ENCODE measurements at regions not wholly inside any gene's neighbourhood (a gene's known extent, or its start where the extent isn't known, plus 50 kb on each side); places are given as distances from the start of the nearest gene placed in this dataset.

DNA sequence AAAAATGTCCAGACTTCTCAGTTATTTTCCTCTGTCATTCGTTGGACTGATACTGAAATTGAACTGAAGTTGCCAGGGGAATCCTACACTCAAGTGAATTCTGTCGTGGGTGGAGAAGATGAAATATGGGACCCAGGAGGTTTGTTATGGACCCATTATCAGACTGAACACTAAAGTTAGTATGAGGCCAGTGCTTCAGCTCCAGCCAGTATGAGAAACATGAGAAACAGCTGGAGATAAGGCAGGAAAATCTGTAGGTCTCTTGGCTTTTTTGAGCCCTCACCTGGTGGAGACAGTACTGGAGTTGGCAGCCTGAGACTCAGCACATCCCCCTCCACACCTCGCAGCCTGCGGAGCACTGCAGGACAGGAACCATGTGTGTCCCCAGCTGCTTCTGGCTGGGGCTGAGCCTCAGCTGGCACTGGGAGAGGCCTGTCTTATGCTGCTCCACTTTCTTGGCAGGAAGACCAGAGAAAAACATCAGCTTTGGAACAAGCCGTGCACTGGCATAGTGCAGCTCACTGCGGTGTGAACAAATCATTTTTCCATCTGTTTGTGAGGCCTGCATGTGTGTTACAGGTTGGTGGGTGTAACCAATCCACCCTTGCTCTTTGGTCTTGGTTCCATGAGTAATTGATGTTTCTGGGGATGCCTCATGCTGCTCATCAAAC is 641.0 kb downstream of the FGF9 start:
- H3K4me1 Mint-ChIP-seq (ENCODE audit: low read depth), result peaks cover 3% of the 10 kb centered on the region
- no peak overlapping the region for H3K27ac Mint-ChIP-seq (ENCODE audit: unreplicated experiment)
- no peaks in the 10 kb centered on the region for H3K36me3 Mint-ChIP-seq (ENCODE audit: low read depth)
- TF ChIP-seq, protein P1, sequence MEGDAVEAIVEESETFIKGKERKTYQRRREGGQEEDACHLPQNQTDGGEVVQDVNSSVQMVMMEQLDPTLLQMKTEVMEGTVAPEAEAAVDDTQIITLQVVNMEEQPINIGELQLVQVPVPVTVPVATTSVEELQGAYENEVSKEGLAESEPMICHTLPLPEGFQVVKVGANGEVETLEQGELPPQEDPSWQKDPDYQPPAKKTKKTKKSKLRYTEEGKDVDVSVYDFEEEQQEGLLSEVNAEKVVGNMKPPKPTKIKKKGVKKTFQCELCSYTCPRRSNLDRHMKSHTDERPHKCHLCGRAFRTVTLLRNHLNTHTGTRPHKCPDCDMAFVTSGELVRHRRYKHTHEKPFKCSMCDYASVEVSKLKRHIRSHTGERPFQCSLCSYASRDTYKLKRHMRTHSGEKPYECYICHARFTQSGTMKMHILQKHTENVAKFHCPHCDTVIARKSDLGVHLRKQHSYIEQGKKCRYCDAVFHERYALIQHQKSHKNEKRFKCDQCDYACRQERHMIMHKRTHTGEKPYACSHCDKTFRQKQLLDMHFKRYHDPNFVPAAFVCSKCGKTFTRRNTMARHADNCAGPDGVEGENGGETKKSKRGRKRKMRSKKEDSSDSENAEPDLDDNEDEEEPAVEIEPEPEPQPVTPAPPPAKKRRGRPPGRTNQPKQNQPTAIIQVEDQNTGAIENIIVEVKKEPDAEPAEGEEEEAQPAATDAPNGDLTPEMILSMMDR (IDR thresholded peaks at IDR 0.05), result no peak
- H3K4me3 Mint-ChIP-seq (ENCODE audit: unreplicated experiment), result no peak overlapping the region
- DNase-seq (ENCODE audit: low spot score), result no peak
- peaks cover 14% of the 10 kb centered on the region for H3K9me3 Mint-ChIP-seq (ENCODE audit: low read depth)
- no peaks in the 10 kb centered on the region for H3K27me3 Mint-ChIP-seq (ENCODE audit: low read depth)

GRCh38 chr13:22312405-22312803 is 641.5 kb downstream of the FGF9 start:
- Mint-ChIP-seq H3K27me3 (ENCODE audit: low read depth) (no peaks in the 10 kb centered on the region), H3K4me3 (ENCODE audit: unreplicated experiment) (no peak overlapping the region), H3K4me1 (ENCODE audit: low read depth) (peaks cover 3% of the 10 kb centered on the region), H3K9me3 (ENCODE audit: low read depth) (peaks cover 8% of the 10 kb centered on the region), H3K27ac (ENCODE audit: unreplicated experiment) (no peak overlapping the region), H3K36me3 (ENCODE audit: low read depth) (no peaks in the 10 kb centered on the region)
- TF ChIP-seq, protein P1 (IDR thresholded peaks at IDR 0.05), result no peak
- no peak for DNase-seq (ENCODE audit: low spot score)

DNA sequence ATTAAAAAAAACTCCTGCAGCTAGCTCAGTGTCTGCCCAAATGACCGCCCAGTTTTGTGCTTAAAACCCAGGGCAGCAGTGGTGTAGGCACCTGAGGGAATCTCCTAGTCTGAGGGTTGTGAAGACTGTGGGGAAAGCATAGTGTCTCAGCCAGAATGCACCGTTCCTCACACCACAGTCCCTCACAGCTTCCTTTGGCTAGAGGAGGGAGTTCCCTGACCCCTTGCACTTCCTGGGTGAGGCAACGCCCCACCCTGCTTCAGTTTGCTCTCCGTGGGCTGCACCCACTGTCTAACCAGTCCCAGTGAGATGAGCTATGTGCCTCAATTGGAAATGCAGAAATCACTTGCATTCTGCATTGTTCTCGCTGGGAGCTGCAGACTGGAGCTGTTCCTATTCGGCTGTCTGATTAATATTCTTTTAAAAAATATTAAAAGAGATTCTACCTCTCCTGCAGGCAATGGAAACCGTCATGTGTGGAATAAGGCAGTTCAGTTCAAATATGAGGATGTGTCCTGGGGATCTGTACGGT is 645.7 kb downstream of the FGF9 start:
- Mint-ChIP-seq H3K9me3 (ENCODE audit: low read depth) (peaks cover 10% of the 10 kb centered on the region), H3K27ac (ENCODE audit: unreplicated experiment) (no peak overlapping the region), H3K4me1 (ENCODE audit: low read depth) (no peaks in the 10 kb centered on the region), H3K27me3 (ENCODE audit: low read depth) (no peaks in the 10 kb centered on the region), H3K36me3 (ENCODE audit: low read depth) (no peaks in the 10 kb centered on the region), H3K4me3 (ENCODE audit: unreplicated experiment) (no peak overlapping the region)
- TF ChIP-seq, protein P1 (IDR thresholded peaks at IDR 0.05), result no peak
- no peak for DNase-seq (ENCODE audit: low spot score)

GRCh38 chr13:22320991-22321390 is 650.1 kb downstream of the FGF9 start:
- TF ChIP-seq, protein P1 (IDR thresholded peaks at IDR 0.05), result no peak
- Mint-ChIP-seq H3K4me1 (ENCODE audit: low read depth) (no peaks in the 10 kb centered on the region), H3K36me3 (ENCODE audit: low read depth) (no peaks in the 10 kb centered on the region), H3K27me3 (ENCODE audit: low read depth) (peaks cover 2% of the 10 kb centered on the region), H3K9me3 (ENCODE audit: low read depth) (peaks cover 3% of the 10 kb centered on the region), H3K4me3 (ENCODE audit: unreplicated experiment) (no peak overlapping the region), H3K27ac (ENCODE audit: unreplicated experiment) (no peak overlapping the region)
- no peak for DNase-seq (ENCODE audit: low spot score)

GRCh38 chr13:22325761-22326160 is 654.9 kb downstream of the FGF9 start:
- no peak overlapping the region for H3K4me3 Mint-ChIP-seq (ENCODE audit: unreplicated experiment)
- H3K36me3 Mint-ChIP-seq (ENCODE audit: low read depth), result no peaks in the 10 kb centered on the region
- TF ChIP-seq, protein P1 (IDR thresholded peaks at IDR 0.05), result no peak
- H3K27me3 Mint-ChIP-seq (ENCODE audit: low read depth), result peaks cover 2% of the 10 kb centered on the region
- no peak for DNase-seq (ENCODE audit: low spot score)
- no peaks in the 10 kb centered on the region for H3K9me3 Mint-ChIP-seq (ENCODE audit: low read depth)
- H3K27ac Mint-ChIP-seq (ENCODE audit: unreplicated experiment), result no peak overlapping the region
- H3K4me1 Mint-ChIP-seq (ENCODE audit: low read depth), result no peaks in the 10 kb centered on the region
